Hepatocyte (in vitro differentiated cells): ENCODE measurements at regions not wholly inside any gene's neighbourhood (a gene's known extent, or its start where the extent isn't known, plus 50 kb on each side); places are given as distances from the start of the nearest gene placed in this dataset.

Experiments
- EZH2 ChIP-seq: fragments of 200-600 bp; sonication (generic); IDR thresholded peaks from 2 replicates; pipeline ENCODE4 v1.6.1; 2016; ENCODE audit warnings: antibody characterized with exemption, mild to moderate bottlenecking, borderline replicate concordance
- EZH2phosphoT487 ChIP-seq: fragments of 200-600 bp; sonication (generic); IDR thresholded peaks from one replicate; pipeline ENCODE4 v1.6.1; 2018; ENCODE audit warnings: antibody characterized with exemption, mild to moderate bottlenecking, low read depth, moderate library complexity; ENCODE audit not compliant: unreplicated experiment, severe bottlenecking
- TF ChIP-seq, protein P1 (sequence below): fragments of 200-600 bp; sonication (generic); IDR thresholded peaks from 2 replicates; pipeline ENCODE4 v1.5.1; 2016; ENCODE audit warnings: antibody characterized with exemption, mild to moderate bottlenecking; ENCODE audit not compliant: poor library complexity

DNA sequence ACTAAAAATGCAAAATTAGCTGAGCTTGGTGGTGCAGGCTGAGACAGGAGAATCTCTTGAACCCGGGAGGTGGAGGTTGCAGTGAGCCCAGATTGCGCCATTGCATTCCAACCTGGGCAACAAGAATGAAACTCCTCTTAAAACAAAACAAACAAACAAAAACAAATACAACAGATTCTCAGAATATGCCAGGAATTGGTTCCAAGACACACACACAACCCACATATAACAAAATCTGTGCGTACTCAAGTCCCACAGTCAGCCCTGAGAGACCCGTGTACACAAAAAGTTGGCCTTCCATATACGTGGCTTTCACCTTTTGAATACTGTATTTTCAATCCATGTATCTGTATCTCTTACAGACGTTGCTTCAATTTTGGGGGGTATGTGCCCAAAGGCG lies 98.9 kb upstream of the MARCKS start:
- TF ChIP-seq, protein P1, sequence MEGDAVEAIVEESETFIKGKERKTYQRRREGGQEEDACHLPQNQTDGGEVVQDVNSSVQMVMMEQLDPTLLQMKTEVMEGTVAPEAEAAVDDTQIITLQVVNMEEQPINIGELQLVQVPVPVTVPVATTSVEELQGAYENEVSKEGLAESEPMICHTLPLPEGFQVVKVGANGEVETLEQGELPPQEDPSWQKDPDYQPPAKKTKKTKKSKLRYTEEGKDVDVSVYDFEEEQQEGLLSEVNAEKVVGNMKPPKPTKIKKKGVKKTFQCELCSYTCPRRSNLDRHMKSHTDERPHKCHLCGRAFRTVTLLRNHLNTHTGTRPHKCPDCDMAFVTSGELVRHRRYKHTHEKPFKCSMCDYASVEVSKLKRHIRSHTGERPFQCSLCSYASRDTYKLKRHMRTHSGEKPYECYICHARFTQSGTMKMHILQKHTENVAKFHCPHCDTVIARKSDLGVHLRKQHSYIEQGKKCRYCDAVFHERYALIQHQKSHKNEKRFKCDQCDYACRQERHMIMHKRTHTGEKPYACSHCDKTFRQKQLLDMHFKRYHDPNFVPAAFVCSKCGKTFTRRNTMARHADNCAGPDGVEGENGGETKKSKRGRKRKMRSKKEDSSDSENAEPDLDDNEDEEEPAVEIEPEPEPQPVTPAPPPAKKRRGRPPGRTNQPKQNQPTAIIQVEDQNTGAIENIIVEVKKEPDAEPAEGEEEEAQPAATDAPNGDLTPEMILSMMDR, result no peak
- TF ChIP-seq EZH2, result no peak
- no peak for TF ChIP-seq EZH2phosphoT487
